ENCODE measurements at regions not wholly inside any gene's neighbourhood (a gene's known extent, or its start where the extent isn't known, plus 50 kb on each side); places are given as distances from the start of the nearest gene placed in this dataset.

- TF ChIP-seq POLR2A (IDR thresholded peaks at IDR 0.05), result no peak
- no peak for TF ChIP-seq EP300 (IDR thresholded peaks at IDR 0.05)
- no peak for TF ChIP-seq CTCF (IDR thresholded peaks at IDR 0.05)
- Histone ChIP-seq H3K27ac (no peak overlapping the region), H3K4me3 (no peak overlapping the region), H3K4me1 (ENCODE audit: insufficient read depth) (no peaks in the 10 kb centered on the region), H3K36me3 (no peaks in the 10 kb centered on the region), H3K27me3 (no peaks in the 10 kb centered on the region), H3K9me3 (no peaks in the 10 kb centered on the region)
- intact Hi-C loops (cut with DNase I), result no loop called here
- WGBS, 3 donors, result 86 to 88% (median 88%) methylated on average over 14 of the region's 14 CpGs
- no peak for DNase-seq
Observed at GRCh38 chr2:120969613-120970355, 234.1 kb downstream of the GLI2 start.

- Histone ChIP-seq H3K4me3 (no peak overlapping the region), H3K36me3 (no peaks in the 10 kb centered on the region)
- TF ChIP-seq EP300 (IDR thresholded peaks at IDR 0.05) (no peak), CTCF (IDR thresholded peaks at IDR 0.05) (no peak), POLR2A (IDR thresholded peaks at IDR 0.05) (no peak)
Observed at GRCh38 chr2:120971866-120972265, 236.2 kb downstream of the GLI2 start.

GRCh38 chr2:120972286-120972685, 236.6 kb downstream of the GLI2 start:
- intact Hi-C loops (cut with DNase I), result no loop called here
- WGBS, 3 donors, result 80 to 82% (median 80%) methylated on average over 6 of the region's 6 CpGs
- Histone ChIP-seq H3K27ac (no peak overlapping the region), H3K4me1 (ENCODE audit: insufficient read depth) (no peaks in the 10 kb centered on the region), H3K4me3 (no peak overlapping the region), H3K36me3 (no peaks in the 10 kb centered on the region), H3K27me3 (no peaks in the 10 kb centered on the region), H3K9me3 (no peaks in the 10 kb centered on the region)
- DNase-seq, result no peak
- TF ChIP-seq CTCF (IDR thresholded peaks at IDR 0.05) (no peak), EP300 (IDR thresholded peaks at IDR 0.05) (no peak), POLR2A (IDR thresholded peaks at IDR 0.05) (no peak)

More at GRCh38 chr2:120971866-120972265, 236.2 kb downstream of the GLI2 start:
- Histone ChIP-seq H3K27ac (no peak overlapping the region), H3K27me3 (no peaks in the 10 kb centered on the region), H3K4me1 (ENCODE audit: insufficient read depth) (no peaks in the 10 kb centered on the region), H3K9me3 (no peaks in the 10 kb centered on the region)
- WGBS, 3 donors, result 94 to 96% (median 95%) methylated on average over 12 of the region's 12 CpGs
- intact Hi-C loops (cut with DNase I), result no loop called here
- DNase-seq, result no peak

- no peaks in the 10 kb centered on the region for H3K36me3 ChIP-seq
- intact Hi-C loops (cut with DNase I), result no loop called here
- 89 to 92% (median 90%) methylated on average over 16 to 17 of the region's 17 CpGs for WGBS, 3 donors
Observed at GRCh38 chr2:120973196-120973595, 237.5 kb downstream of the GLI2 start.

GRCh38 chr2:120974950-120975349, 239.3 kb downstream of the GLI2 start:
- no peak for TF ChIP-seq EP300 (IDR thresholded peaks at IDR 0.05)
- TF ChIP-seq POLR2A (IDR thresholded peaks at IDR 0.05), result no peak
- TF ChIP-seq CTCF (IDR thresholded peaks at IDR 0.05), result no peak
- no peaks in the 10 kb centered on the region for H3K27me3 ChIP-seq
- no peaks in the 10 kb centered on the region for H3K9me3 ChIP-seq
- 97 to 100% (median 98%) methylated on average over 4 of the region's 4 CpGs for WGBS, 3 donors
- H3K36me3 ChIP-seq, result no peaks in the 10 kb centered on the region
- peaks cover 6% of the 10 kb centered on the region for H3K4me1 ChIP-seq (ENCODE audit: insufficient read depth)
- no peak overlapping the region for H3K27ac ChIP-seq
- intact Hi-C loops (cut with DNase I), result no loop called here
- no peak overlapping the region for H3K4me3 ChIP-seq
- no peak for DNase-seq

More at GRCh38 chr2:120973196-120973595, 237.5 kb downstream of the GLI2 start:
- Histone ChIP-seq H3K9me3 (no peaks in the 10 kb centered on the region), H3K4me3 (no peak overlapping the region), H3K4me1 (ENCODE audit: insufficient read depth) (peaks cover 3% of the 10 kb centered on the region), H3K27ac (no peak overlapping the region), H3K27me3 (no peaks in the 10 kb centered on the region)
- DNase-seq, result no peak
- TF ChIP-seq EP300 (IDR thresholded peaks at IDR 0.05) (no peak), POLR2A (IDR thresholded peaks at IDR 0.05) (no peak)

Measured in ovary (tissue), 7 donors.